HCT116 (cell line): ENCODE measurements at regions not wholly inside any gene's neighbourhood (a gene's known extent, or its start where the extent isn't known, plus 50 kb on each side); places are given as distances from the start of the nearest gene placed in this dataset.

Source experiments
- ATAC-seq: fragments of 200-7000 bp; cut with Tn5 transposase; 2 replicates; pipeline ENCODE4 v1.9.1; 2020; ENCODE audit warnings: mild to moderate bottlenecking, moderate library complexity
- BruUV-seq: library from RNA; stranded (reverse); fragments of 400-500 nt; replicated peaks from 2 replicates; lab custom pipeline; 2021; lab: Mats Ljungman, UMichigan
- CTCF ChIA-PET: fragments of 300-600 bp; sonication (Branson Sonifier 250); formaldehyde crosslinking; loops from one replicate; lab custom pipeline; 2021; ENCODE audit warnings: antibody characterized with exemption; lab: Charles Lee
- POLR2A ChIA-PET: fragments of 300-600, 350-600 bp; sonication (Branson Sonifier 250); formaldehyde crosslinking; loops from one replicate; lab custom pipeline; 2021; ENCODE audit warnings: antibody characterized with exemption; lab: Charles Lee
- RAD21 ChIA-PET, 2 experiments: fragments of 300-600 bp; sonication (Branson Sonifier 250); formaldehyde crosslinking; loops; one replicate each; lab custom pipeline; 2023; ENCODE audit warnings: low total read pairs in 2 of 2; ENCODE audit not compliant: uncharacterized antibody in 2 of 2, unreplicated experiment in 2 of 2, low non-redundant PET in 1 of 2; lab: Charles Lee
- DNase-seq: peaks from one replicate; pipeline ENCODE4 v3.0.0-alpha.2; 2010; ENCODE audit warnings: low read depth, low spot score
- H2AFZ ChIP-seq: fragments of 200-600 bp; shearing (Covaris generic), sonication (generic); 2 replicates; pipeline ENCODE4 v1.6.1; 2017; ENCODE audit warnings: low read depth, mixed run types, mixed read lengths, antibody characterized with exemption, low read length; ENCODE audit not compliant: poor library complexity, severe bottlenecking
- H3K27ac ChIP-seq: 2 replicates; pipeline ENCODE4 v1.5.1; 2012; ENCODE audit warnings: low read depth, low read length
- H3K27me3 ChIP-seq: fragments of 200-600 bp; sonication (generic); 2 replicates; pipeline ENCODE4 v1.6.1; 2016; ENCODE audit warnings: mixed run types, low read length, mixed read lengths; ENCODE audit not compliant: insufficient read depth
- H3K36me3 ChIP-seq, 2 experiments: fragments of 200-500 bp in 1 of 2; fragments of 200-600 bp in 1 of 2; sonication (Bioruptor generic) in 1 of 2; sonication (generic) in 1 of 2; 2 replicates each; pipeline versions ENCODE4 v1.5.1 to v1.6.1; 2014 to 2016; ENCODE audit warnings: low read length in 2 of 2, inconsistent platforms in 1 of 2, mixed read lengths in 1 of 2, mixed run types in 1 of 2; ENCODE audit not compliant: insufficient read depth in 2 of 2, control insufficient read depth in 1 of 2
- H3K4me1 ChIP-seq, 2 experiments: fragments of 200-600 bp in 1 of 2; sonication (generic) in 1 of 2; 2 replicates each; pipeline versions ENCODE4 v1.5.1 to v1.6.1; 2012 to 2017; ENCODE audit warnings: low read length in 2 of 2, inconsistent platforms in 1 of 2, mild to moderate bottlenecking in 1 of 2, mixed read lengths in 1 of 2, mixed run types in 1 of 2, moderate library complexity in 1 of 2; ENCODE audit not compliant: insufficient read depth in 2 of 2, control insufficient read depth in 1 of 2
- H3K4me2 ChIP-seq: fragments of 200-600 bp; sonication (generic); 2 replicates; pipeline ENCODE4 v1.6.1; 2017; ENCODE audit warnings: mixed run types, low read length, mixed read lengths
- H3K4me3 ChIP-seq, 2 experiments: fragments of 200-600 bp in 1 of 2; sonication (generic) in 1 of 2; replicated peaks in 1 of 2; 2 replicates each; pipeline ENCODE4 v1.5.1; 2011 to 2016; ENCODE audit warnings: low read length in 2 of 2, control low read depth in 1 of 2, low read depth in 1 of 2, mild to moderate bottlenecking in 1 of 2, mixed read lengths in 1 of 2, mixed run types in 1 of 2
- H3K79me2 ChIP-seq: fragments of 200-600 bp; sonication (generic); 2 replicates; pipeline ENCODE4 v1.6.1; 2017; ENCODE audit warnings: mild to moderate bottlenecking, mixed run types, low read length, moderate library complexity, mixed read lengths; ENCODE audit not compliant: insufficient read depth
- H3K9ac ChIP-seq: fragments of 200-600 bp; sonication (generic); 2 replicates; pipeline ENCODE4 v1.6.1; 2016; ENCODE audit warnings: low read length, mixed read lengths
- H3K9me2 ChIP-seq: fragments of 200-600 bp; sonication (generic), shearing (Covaris generic); 2 replicates; pipeline ENCODE4 v1.6.1; 2017; ENCODE audit warnings: mixed run types, mild to moderate bottlenecking, moderate library complexity; ENCODE audit not compliant: insufficient read depth
- H3K9me3 ChIP-seq, 2 experiments: fragments of 200-500 bp in 1 of 2; fragments of 200-600 bp in 1 of 2; sonication (Bioruptor generic) in 1 of 2; sonication (generic) in 1 of 2; 2 replicates each; pipeline ENCODE4 v1.6.1; 2014 to 2017; ENCODE audit warnings: low read length in 2 of 2, mixed read lengths in 2 of 2, inconsistent platforms in 1 of 2, low read depth in 1 of 2, mild to moderate bottlenecking in 1 of 2, mixed run types in 1 of 2, moderate library complexity in 1 of 2; ENCODE audit not compliant: control insufficient read depth in 1 of 2, insufficient read depth in 1 of 2
- H4K20me1 ChIP-seq: fragments of 200-600 bp; sonication (generic), shearing (Covaris generic); 2 replicates; pipeline ENCODE4 v1.6.1; 2017; ENCODE audit warnings: mixed run types, mild to moderate bottlenecking, moderate library complexity; ENCODE audit not compliant: insufficient read depth
- ATF3 ChIP-seq: IDR thresholded peaks from 2 replicates; pipeline ENCODE4 v1.6.1; 2012
- CBX3 ChIP-seq: IDR thresholded peaks from 2 replicates; pipeline ENCODE4 v1.6.1; 2012; ENCODE audit warnings: low read depth
- CEBPB ChIP-seq: IDR thresholded peaks from 2 replicates; pipeline ENCODE4 v1.6.1; 2012; ENCODE audit warnings: low read depth
- EGR1 ChIP-seq: IDR thresholded peaks from 2 replicates; pipeline ENCODE4 v1.6.1; 2012; ENCODE audit warnings: low read depth
- JUND ChIP-seq: IDR thresholded peaks from 2 replicates; pipeline ENCODE4 v1.6.1; 2012
- POLR2AphosphoS5 ChIP-seq: IDR thresholded peaks from 2 replicates; pipeline ENCODE4 v1.6.1; 2011; ENCODE audit warnings: mild to moderate bottlenecking, low read depth, low read length, moderate library complexity
- SP1 ChIP-seq: IDR thresholded peaks from 2 replicates; pipeline ENCODE4 v1.6.1; 2012; ENCODE audit warnings: low read depth
- ZBTB33 ChIP-seq: IDR thresholded peaks from 2 replicates; pipeline ENCODE4 v1.6.1; 2011; ENCODE audit warnings: mild to moderate bottlenecking, low read length, moderate library complexity; ENCODE audit not compliant: insufficient replicate concordance; ENCODE audit errors: extremely low read depth
- ZFX ChIP-seq: fragments of 450-650 bp; IDR thresholded peaks from 2 replicates; pipeline ENCODE4 v1.6.1; 2017
- ZNF274 ChIP-seq: fragments of 200-500 bp; sonication (Bioruptor generic); IDR thresholded peaks from 2 replicates; pipeline ENCODE4 v1.6.1; 2014; ENCODE audit warnings: mild to moderate bottlenecking, low read depth, low read length, inconsistent platforms
- intact Hi-C: fragments of 100-400 bp; cut with micrococcal nuclease; formaldehyde crosslinking; loops from 2 replicates; pipeline ENCODE4 v1.10.0; 2022
- TF ChIP-seq, protein P1 (sequence below): IDR thresholded peaks from 2 replicates; pipeline ENCODE4 v1.6.1; 2012; ENCODE audit warnings: low read depth
- TF ChIP-seq, protein P2 (sequence below): IDR thresholded peaks from 2 replicates; pipeline ENCODE4 v1.6.1; 2012

- CTCF ChIA-PET: no interaction called here
- Histone ChIP-seq H3K9me2 (no peaks in the 10 kb centered on the region), H3K27me3 (no peaks in the 10 kb centered on the region), H3K27ac (no peak overlapping the region), H4K20me1 (no peaks in the 10 kb centered on the region), H3K9ac (no peak overlapping the region), H3K4me3 (no peak overlapping the region), H3K9me3 (peaks cover 0 to 7% of the 10 kb centered on the region in 2 experiments; a peak in 2 of 4 replicates), H2AFZ (no peak overlapping the region), H3K79me2 (no peaks in the 10 kb centered on the region), H3K4me1 (no peaks in the 10 kb centered on the region), H3K4me2 (no peak overlapping the region), H3K36me3 (no peaks in the 10 kb centered on the region)
- BruUV-seq: no TSS peak
- ATAC-seq: no peak
- intact Hi-C loops: no loop called here
- DNase-seq: no peak
- POLR2A ChIA-PET: no interaction called here
- RAD21 ChIA-PET: no interaction called here
- no peak for TF ChIP-seq ZFX
- no peak for TF ChIP-seq CBX3
- TF ChIP-seq ATF3: no peak
- TF ChIP-seq ZBTB33: no peak
- TF ChIP-seq, protein P1, sequence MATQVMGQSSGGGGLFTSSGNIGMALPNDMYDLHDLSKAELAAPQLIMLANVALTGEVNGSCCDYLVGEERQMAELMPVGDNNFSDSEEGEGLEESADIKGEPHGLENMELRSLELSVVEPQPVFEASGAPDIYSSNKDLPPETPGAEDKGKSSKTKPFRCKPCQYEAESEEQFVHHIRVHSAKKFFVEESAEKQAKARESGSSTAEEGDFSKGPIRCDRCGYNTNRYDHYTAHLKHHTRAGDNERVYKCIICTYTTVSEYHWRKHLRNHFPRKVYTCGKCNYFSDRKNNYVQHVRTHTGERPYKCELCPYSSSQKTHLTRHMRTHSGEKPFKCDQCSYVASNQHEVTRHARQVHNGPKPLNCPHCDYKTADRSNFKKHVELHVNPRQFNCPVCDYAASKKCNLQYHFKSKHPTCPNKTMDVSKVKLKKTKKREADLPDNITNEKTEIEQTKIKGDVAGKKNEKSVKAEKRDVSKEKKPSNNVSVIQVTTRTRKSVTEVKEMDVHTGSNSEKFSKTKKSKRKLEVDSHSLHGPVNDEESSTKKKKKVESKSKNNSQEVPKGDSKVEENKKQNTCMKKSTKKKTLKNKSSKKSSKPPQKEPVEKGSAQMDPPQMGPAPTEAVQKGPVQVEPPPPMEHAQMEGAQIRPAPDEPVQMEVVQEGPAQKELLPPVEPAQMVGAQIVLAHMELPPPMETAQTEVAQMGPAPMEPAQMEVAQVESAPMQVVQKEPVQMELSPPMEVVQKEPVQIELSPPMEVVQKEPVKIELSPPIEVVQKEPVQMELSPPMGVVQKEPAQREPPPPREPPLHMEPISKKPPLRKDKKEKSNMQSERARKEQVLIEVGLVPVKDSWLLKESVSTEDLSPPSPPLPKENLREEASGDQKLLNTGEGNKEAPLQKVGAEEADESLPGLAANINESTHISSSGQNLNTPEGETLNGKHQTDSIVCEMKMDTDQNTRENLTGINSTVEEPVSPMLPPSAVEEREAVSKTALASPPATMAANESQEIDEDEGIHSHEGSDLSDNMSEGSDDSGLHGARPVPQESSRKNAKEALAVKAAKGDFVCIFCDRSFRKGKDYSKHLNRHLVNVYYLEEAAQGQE: no peak
- no peak for TF ChIP-seq JUND
- TF ChIP-seq ZNF274: no peak
- no peak for TF ChIP-seq POLR2AphosphoS5
- no peak for TF ChIP-seq EGR1
- no peak for TF ChIP-seq SP1
- no peak for TF ChIP-seq CEBPB
- TF ChIP-seq, protein P2, sequence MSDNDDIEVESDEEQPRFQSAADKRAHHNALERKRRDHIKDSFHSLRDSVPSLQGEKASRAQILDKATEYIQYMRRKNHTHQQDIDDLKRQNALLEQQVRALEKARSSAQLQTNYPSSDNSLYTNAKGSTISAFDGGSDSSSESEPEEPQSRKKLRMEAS: no peak
These were observed 680.0 kb downstream of the TLE4 start for GRCh38 chr9:80251778-80252177.
